Caco-2 (cell line): ENCODE measurements at regions not wholly inside any gene's neighbourhood (a gene's known extent, or its start where the extent isn't known, plus 50 kb on each side); places are given as distances from the start of the nearest gene placed in this dataset.

Experiments
- BruUV-seq: library from RNA; stranded (reverse); fragments of 400-500 nt; replicated peaks from 2 replicates; lab custom pipeline; 2021; lab: Mats Ljungman, UMichigan
- CTCF ChIA-PET: fragments of 300-600 bp; sonication (Branson Sonifier 250); formaldehyde crosslinking; loops from one replicate; lab custom pipeline; 2022; ENCODE audit warnings: antibody characterized with exemption; lab: Charles Lee
- POLR2A ChIA-PET: fragments of 300-600 bp; sonication (Branson Sonifier 250); formaldehyde crosslinking; loops from one replicate; lab custom pipeline; 2022; ENCODE audit warnings: antibody characterized with exemption; lab: Charles Lee
- DNase-seq, 2 experiments: peaks; one replicate each; pipeline versions ENCODE4 v3.0.0 to v3.0.0-alpha.2; 2020 to 2022
- H3K27me3 ChIP-seq: replicated peaks from 2 replicates; pipeline ENCODE4 v1.6.0; 2011; ENCODE audit warnings: low read length; ENCODE audit not compliant: control insufficient read depth, insufficient read depth
- H3K36me3 ChIP-seq: 2 replicates; pipeline ENCODE4 v1.5.1; 2011; ENCODE audit warnings: low read length; ENCODE audit not compliant: control insufficient read depth, insufficient read depth
- H3K4me1 ChIP-seq: fragments of 250-450 bp; sonication (Bioruptor Pico); 2 replicates; pipeline ENCODE4 v1.5.1; 2020; ENCODE audit warnings: mild to moderate bottlenecking
- H3K4me3 ChIP-seq: 2 replicates; pipeline ENCODE4 v1.5.1; 2011; ENCODE audit warnings: low read depth, mild to moderate bottlenecking, control low read depth, low read length
- H3K9me3 ChIP-seq: fragments of 250-450 bp; sonication (Bioruptor Pico); 2 replicates; pipeline ENCODE4 v1.5.1; 2020; ENCODE audit warnings: mild to moderate bottlenecking, moderate library complexity
- H3K27ac Mint-ChIP-seq: one replicate; pipeline ENCODE4 v1.8.0; 2022; ENCODE audit warnings: mixed read lengths; ENCODE audit not compliant: unreplicated experiment
- H3K27me3 Mint-ChIP-seq: one replicate; pipeline ENCODE4 v1.8.0; 2022; ENCODE audit warnings: mixed read lengths; ENCODE audit not compliant: insufficient read depth, unreplicated experiment
- H3K36me3 Mint-ChIP-seq: one replicate; pipeline ENCODE4 v1.8.0; 2022; ENCODE audit warnings: mild to moderate bottlenecking, mixed read lengths; ENCODE audit not compliant: insufficient read depth, unreplicated experiment
- H3K4me1 Mint-ChIP-seq: one replicate; pipeline ENCODE4 v1.8.0; 2022; ENCODE audit warnings: low read depth, mixed read lengths; ENCODE audit not compliant: unreplicated experiment
- H3K4me3 Mint-ChIP-seq: one replicate; pipeline ENCODE4 v1.8.0; 2022; ENCODE audit warnings: mild to moderate bottlenecking, moderate library complexity, mixed read lengths; ENCODE audit not compliant: unreplicated experiment
- H3K9me3 Mint-ChIP-seq: one replicate; pipeline ENCODE4 v1.8.0; 2022; ENCODE audit warnings: mixed read lengths; ENCODE audit not compliant: unreplicated experiment
- CTCF ChIP-seq, 2 experiments: fragments of 200-600 bp in 1 of 2; IDR thresholded peaks; 1 replicate in 1 of 2; 2 replicates in 1 of 2; pipeline versions ENCODE4 v1.5.1 to v1.8.0; 2011 to 2022; ENCODE audit warnings: antibody characterized with exemption in 1 of 2, control low read depth in 1 of 2, inconsistent platforms in 1 of 2, low read depth in 1 of 2, low read length in 1 of 2, mild to moderate bottlenecking in 1 of 2, moderate library complexity in 1 of 2; ENCODE audit not compliant: insufficient read depth in 1 of 2, severe bottlenecking in 1 of 2, unreplicated experiment in 1 of 2
- intact Hi-C: fragments of 100-400 bp; cut with micrococcal nuclease; formaldehyde crosslinking; loops from one replicate; pipeline ENCODE4 v1.10.0; 2022; ENCODE audit not compliant: unreplicated experiment

DNA sequence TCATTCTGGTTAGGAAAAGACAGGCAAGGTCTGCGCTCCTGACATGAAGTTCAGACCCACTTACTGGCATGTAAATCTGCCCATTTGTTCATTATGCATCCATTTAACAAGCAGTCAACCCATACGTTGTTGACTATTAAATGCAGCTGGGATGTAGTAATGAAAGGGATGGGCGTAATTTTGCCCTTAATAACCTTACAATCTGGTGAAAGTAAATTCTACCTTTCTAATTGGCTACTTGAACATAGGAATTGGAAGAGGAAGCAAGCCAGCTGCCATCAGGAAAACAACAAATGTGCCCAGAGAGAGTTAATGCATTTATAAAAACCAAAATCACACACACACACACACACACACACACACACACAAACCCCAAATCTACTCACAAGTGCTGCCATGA lies 170.2 kb upstream of the PITRM1 start:
- H3K27ac Mint-ChIP-seq: no peak overlapping the region
- H3K9me3 ChIP-seq: no peaks in the 10 kb centered on the region
- intact Hi-C loops: no loop called here
- no TSS peak for BruUV-seq
- POLR2A ChIA-PET: no interaction called here
- peaks cover 7% of the 10 kb centered on the region for H3K27me3 Mint-ChIP-seq
- H3K36me3 Mint-ChIP-seq: no peaks in the 10 kb centered on the region
- no peaks in the 10 kb centered on the region for H3K27me3 ChIP-seq
- CTCF ChIA-PET: no interaction called here
- H3K4me3 ChIP-seq: no peak overlapping the region
- no peak overlapping the region for H3K4me3 Mint-ChIP-seq
- no peaks in the 10 kb centered on the region for H3K36me3 ChIP-seq
- no peak for TF ChIP-seq CTCF (IDR thresholded peaks at IDR 0.05; ENCODE audit: insufficient read depth in 1 of 2, low read depth in 1 of 2, low read length in 1 of 2, severe bottlenecking in 1 of 2, unreplicated experiment in 1 of 2)
- H3K4me1 Mint-ChIP-seq: peaks cover 6% of the 10 kb centered on the region
- no peaks in the 10 kb centered on the region for H3K4me1 ChIP-seq
- no peak for DNase-seq
- no peaks in the 10 kb centered on the region for H3K9me3 Mint-ChIP-seq

DNA sequence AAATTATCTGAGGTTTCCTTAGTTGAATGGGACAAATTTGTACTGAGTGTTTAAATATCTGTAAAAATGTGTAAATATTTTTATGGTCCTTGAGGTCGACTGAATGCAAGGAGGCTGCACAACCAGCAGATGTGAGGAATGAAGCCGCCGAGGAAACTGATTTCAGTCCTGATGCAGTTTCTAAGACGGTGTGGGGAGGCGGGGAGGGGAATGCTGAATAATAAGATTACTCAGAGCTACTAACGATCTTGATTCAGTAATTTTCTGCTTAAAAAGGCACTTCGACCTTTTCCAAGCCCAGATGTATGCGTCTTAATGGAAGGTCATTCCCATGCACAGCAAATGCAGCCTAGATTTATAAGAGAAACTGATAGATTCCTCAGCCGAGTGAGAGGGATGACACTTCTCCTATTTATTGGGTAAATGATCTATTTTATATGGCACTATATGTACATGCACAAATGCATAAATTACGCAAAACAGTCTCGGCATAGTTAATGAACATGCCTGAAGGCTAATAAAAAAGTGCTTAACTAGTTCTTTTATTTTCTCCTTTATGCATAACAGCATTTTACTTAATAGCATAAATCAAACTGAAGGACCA lies 167.6 kb upstream of the PITRM1 start:
- H3K27ac Mint-ChIP-seq: no peak overlapping the region
- TF ChIP-seq CTCF (IDR thresholded peaks at IDR 0.05; ENCODE audit: insufficient read depth in 1 of 2, low read depth in 1 of 2, low read length in 1 of 2, severe bottlenecking in 1 of 2, unreplicated experiment in 1 of 2): no peak
- ChIA-PET CTCF (no interaction called here), POLR2A (no interaction called here)
- BruUV-seq: no TSS peak
- DNase-seq: no peak
- H3K9me3 Mint-ChIP-seq: no peaks in the 10 kb centered on the region
- Histone ChIP-seq H3K4me1 (0 out of 2 replicates have a peak, but pooled peaks cover 4% of the 10 kb centered on the region), H3K4me3 (no peak overlapping the region), H3K9me3 (no peaks in the 10 kb centered on the region), H3K36me3 (no peaks in the 10 kb centered on the region), H3K27me3 (no peaks in the 10 kb centered on the region)
- H3K27me3 Mint-ChIP-seq: peaks cover 5% of the 10 kb centered on the region
- no peak overlapping the region for H3K4me3 Mint-ChIP-seq
- H3K36me3 Mint-ChIP-seq: no peaks in the 10 kb centered on the region
- intact Hi-C loops: no loop called here
- H3K4me1 Mint-ChIP-seq: peaks cover 6% of the 10 kb centered on the region

GRCh38 chr10:3339531-3339950 lies 167.0 kb upstream of the PITRM1 start:
- Histone ChIP-seq H3K9me3 (no peaks in the 10 kb centered on the region), H3K36me3 (no peaks in the 10 kb centered on the region), H3K4me3 (no peak overlapping the region), H3K27me3 (no peaks in the 10 kb centered on the region), H3K4me1 (0 out of 2 replicates have a peak, but pooled peaks cover 4% of the 10 kb centered on the region)
- CTCF ChIA-PET: no interaction called here
- Mint-ChIP-seq H3K4me1 (no peaks in the 10 kb centered on the region), H3K4me3 (no peak overlapping the region), H3K27me3 (no peaks in the 10 kb centered on the region), H3K9me3 (no peaks in the 10 kb centered on the region), H3K36me3 (no peaks in the 10 kb centered on the region), H3K27ac (no peak overlapping the region)
- POLR2A ChIA-PET: no interaction called here
- BruUV-seq: no TSS peak
- DNase-seq: no peak
- intact Hi-C loops: no loop called here
- no peak for TF ChIP-seq CTCF (IDR thresholded peaks at IDR 0.05; ENCODE audit: insufficient read depth in 1 of 2, low read depth in 1 of 2, low read length in 1 of 2, severe bottlenecking in 1 of 2, unreplicated experiment in 1 of 2)
